Lung (tissue), 11 donors: ENCODE measurements at regions not wholly inside any gene's neighbourhood (a gene's known extent, or its start where the extent isn't known, plus 50 kb on each side); places are given as distances from the start of the nearest gene placed in this dataset.
"Not testable (repeated sequence)": the region's sequence is repeated elsewhere in the genome, so short reads cannot be mapped to it uniquely, and the experiment has no call there.

ENCODE experiments used
- ATAC-seq: fragments of 200-7000 bp; cut with Tn5 transposase; one replicate; pipeline ENCODE4 v1.9.1; 2020; ENCODE audit warnings: moderate number of reproducible peaks; ENCODE audit not compliant: insufficient read depth, low FRiP score
- DNase-seq, 3 donors: peaks; one replicate each; pipeline ENCODE4 v3.0.0-alpha.2; 2013 to 2017
- H3K27ac ChIP-seq, 2 donors: one replicate each; pipeline ENCODE4 v1.5.1; 2013; ENCODE audit warnings: mild to moderate bottlenecking in 2 of 2, moderate library complexity in 2 of 2, control low read depth in 1 of 2, inconsistent platforms in 1 of 2, low read depth in 1 of 2, low read length in 1 of 2
- H3K27me3 ChIP-seq, 3 donors: one replicate each; pipeline ENCODE4 v1.5.1; 2013; ENCODE audit warnings: low read length in 2 of 3; ENCODE audit not compliant: control insufficient read depth in 3 of 3, insufficient read depth in 3 of 3
- H3K36me3 ChIP-seq, 4 donors: one replicate each; pipeline ENCODE4 v1.5.1; 2013; ENCODE audit warnings: low read length in 4 of 4, mild to moderate bottlenecking in 1 of 4, moderate library complexity in 1 of 4; ENCODE audit not compliant: control insufficient read depth in 4 of 4, insufficient read depth in 4 of 4
- H3K4me1 ChIP-seq, 5 donors: one replicate each; pipeline ENCODE4 v1.5.1; 2013; ENCODE audit warnings: low read length in 5 of 5, mild to moderate bottlenecking in 2 of 5, moderate library complexity in 1 of 5; ENCODE audit not compliant: control insufficient read depth in 5 of 5, insufficient read depth in 5 of 5
- H3K4me3 ChIP-seq: one replicate; pipeline ENCODE4 v1.5.1; 2013; ENCODE audit warnings: mild to moderate bottlenecking, control low read depth, moderate library complexity
- H3K9ac ChIP-seq, 2 donors: one replicate each; pipeline ENCODE4 v1.5.1; 2013; ENCODE audit warnings: low read length in 2 of 2, control low read depth in 1 of 2; ENCODE audit not compliant: insufficient read depth in 1 of 2
- H3K9me3 ChIP-seq, 4 donors: one replicate each; pipeline ENCODE4 v1.5.1; 2013; ENCODE audit warnings: low read length in 3 of 4, mild to moderate bottlenecking in 1 of 4, moderate library complexity in 1 of 4; ENCODE audit not compliant: control insufficient read depth in 4 of 4, insufficient read depth in 3 of 4
- CTCF ChIP-seq: IDR thresholded peaks from 2 replicates; pipeline ENCODE4 v1.5.1; 2012; ENCODE audit warnings: mild to moderate bottlenecking; ENCODE audit errors: control extremely low read depth, extremely low read depth
- WGBS, 2 donors: extraction: QIAGEN DNeasy Blood & Tissue Kit; methylation state at CpG; one replicate each; pipeline ENCODE4 v1.1.7; 2013; 5-methylcytosine and 5-hydroxymethylcytosine counted together
- donor health status: control.
- donor health status: control.
- donor health status: Bipolar disorder and iron deficiency.
- donor health status: healthy.
- donor health status: DM: yes; HTN: yes; CAD: no.

- not testable (repeated sequence) for DNase-seq, ATAC-seq, H3K36me3 ChIP-seq, H3K9me3 ChIP-seq, H3K27ac ChIP-seq, H3K4me3 ChIP-seq, H3K9ac ChIP-seq
- peaks cover 0 to 30% (median 13%) of the 10 kb centered on the region in 3 donors for H3K27me3 ChIP-seq
- 78 to 94% methylated on average over 4 of the region's 4 CpGs for WGBS, 2 donors
- peaks cover 0 to 26% (median 0%) of the 10 kb centered on the region in 5 donors for H3K4me1 ChIP-seq
Observed at GRCh38 chrX:39436538-39436937, 635.3 kb downstream of the MID1IP1 start.

- Histone ChIP-seq H3K36me3 (no peaks in the 10 kb centered on the region), H3K9me3 (peaks cover 0 to 11% (median 2%) of the 10 kb centered on the region in 4 donors), H3K27ac (no peak overlapping the region), H3K4me3 (no peak overlapping the region), H3K9ac (no peak overlapping the region), H3K27me3 (peaks cover 0 to 21% (median 13%) of the 10 kb centered on the region in 3 donors), H3K4me1 (peaks cover 0 to 24% (median 1%) of the 10 kb centered on the region in 5 donors)
- no peak for DNase-seq
- no peak for ATAC-seq
- TF ChIP-seq CTCF: no peak
- 73 to 92% methylated on average over 8 of the region's 8 CpGs for WGBS, 2 donors
Observed at GRCh38 chrX:39437670-39438441, 636.6 kb downstream of the MID1IP1 start.

GRCh38 chrX:39438603-39439602 lies 637.6 kb downstream of the MID1IP1 start:
- Histone ChIP-seq H3K9ac (no peak overlapping the region), H3K4me3 (no peak overlapping the region), H3K9me3 (peaks cover 0 to 15% (median 2%) of the 10 kb centered on the region in 4 donors), H3K36me3 (no peaks in the 10 kb centered on the region), H3K27ac (no peak overlapping the region), H3K27me3 (peaks cover 0 to 20% (median 7%) of the 10 kb centered on the region in 3 donors), H3K4me1 (peaks cover 0 to 20% (median 3%) of the 10 kb centered on the region in 5 donors)
- WGBS, 2 donors: 79 to 84% methylated on average over 11 of the region's 11 CpGs
- DNase-seq: no peak
- ATAC-seq: no peak
- TF ChIP-seq CTCF: no peak
